Right lobe of liver (tissue), 6 donors: ENCODE measurements at regions not wholly inside any gene's neighbourhood (a gene's known extent, or its start where the extent isn't known, plus 50 kb on each side); places are given as distances from the start of the nearest gene placed in this dataset.
A peak's percentile ranks its signal among the peaks of the same experiment; 100 is the strongest.
"Not testable (repeated sequence)": the region's sequence is repeated elsewhere in the genome, so short reads cannot be mapped to it uniquely, and the experiment has no call there.

Source experiments
- ATAC-seq, 4 donors: fragments of 200-7000 bp; cut with Tn5 transposase; one replicate each; pipeline ENCODE4 v1.9.1; 2020; ENCODE audit warnings: mild to moderate bottlenecking in 4 of 4, moderate library complexity in 4 of 4
- DNase-seq, 3 donors: peaks; one replicate each; pipeline ENCODE4 v3.0.0-alpha.2; 2020
- H3K27ac ChIP-seq, 3 donors: fragments of 200-600 bp; one replicate each; pipeline ENCODE4 v1.8.0; 2022
- H3K27me3 ChIP-seq, 2 donors: fragments of 200-600 bp; one replicate each; pipeline ENCODE4 v1.8.0; 2022
- H3K36me3 ChIP-seq, 4 donors: fragments of 200-600 bp; sonication (generic) in 1 of 4; one replicate each; pipeline versions ENCODE4 v1.5.1 to v1.8.0; 2017 to 2022; ENCODE audit warnings: control low read depth in 1 of 4
- H3K4me1 ChIP-seq, 4 donors: fragments of 200-600 bp; sonication (generic) in 1 of 4; one replicate each; pipeline versions ENCODE4 v1.5.1 to v1.8.0; 2017 to 2022; ENCODE audit warnings: control low read depth in 1 of 4
- H3K4me3 ChIP-seq, 3 donors: fragments of 200-600 bp; one replicate each; pipeline ENCODE4 v1.8.0; 2022
- H3K9me3 ChIP-seq, 4 donors: fragments of 200-600 bp; sonication (generic) in 1 of 4; one replicate each; pipeline versions ENCODE4 v1.5.1 to v1.8.0; 2017 to 2022; ENCODE audit warnings: control low read depth in 1 of 4
- POLR2A ChIP-seq: fragments of 450-650 bp; IDR thresholded peaks from one replicate; pipeline ENCODE4 v1.6.1; 2017; ENCODE audit warnings: antibody characterized with exemption, mild to moderate bottlenecking
- WGBS: methylation state at CpG from one replicate; pipeline ENCODE4 v1.1.6; 2018; ENCODE audit warnings: low coverage, low lambda C conversion rate; ENCODE audit not compliant: insufficient coverage; ENCODE audit errors: missing lambda C conversion rate; 5-methylcytosine and 5-hydroxymethylcytosine counted together
- intact Hi-C, 2 donors: fragments of 100-400 bp; cut with DNase I; formaldehyde crosslinking; loops; one replicate each; pipeline versions ENCODE4 v1.11.2 to v1.14.1; 2022
- TF ChIP-seq, protein P1 (sequence below), 4 donors: fragments of 200-600 bp in 3 of 4; fragments of 450-650 bp in 1 of 4; IDR thresholded peaks; one replicate each; pipeline versions ENCODE4 v1.5.1 to v1.8.0; 2016 to 2022; ENCODE audit warnings: antibody characterized with exemption in 4 of 4, mild to moderate bottlenecking in 2 of 4
- donor health status: DM: no; HTN: yes; CAD: no.
- donor health status: DM: no; HTN: no; CAD: no.
- donor health status: DM: no; HTN: no; CAD: no.
- donor health status: DM: no; HTN: yes; CAD: no.
- donor health status: DM: no; HTN: yes; CAD: no.

- H3K4me1 ChIP-seq: peaks cover 0 to 39% (median 16%) of the 10 kb centered on the region in 4 donors
- H3K9me3 ChIP-seq: no peaks in the 10 kb centered on the region
- H3K27ac ChIP-seq: no peak overlapping the region
- DNase-seq: no peak
- H3K27me3 ChIP-seq: no peaks in the 10 kb centered on the region
- no peak overlapping the region for H3K4me3 ChIP-seq
- H3K36me3 ChIP-seq: no peaks in the 10 kb centered on the region
- TF ChIP-seq POLR2A: no peak
- TF ChIP-seq, protein P1, sequence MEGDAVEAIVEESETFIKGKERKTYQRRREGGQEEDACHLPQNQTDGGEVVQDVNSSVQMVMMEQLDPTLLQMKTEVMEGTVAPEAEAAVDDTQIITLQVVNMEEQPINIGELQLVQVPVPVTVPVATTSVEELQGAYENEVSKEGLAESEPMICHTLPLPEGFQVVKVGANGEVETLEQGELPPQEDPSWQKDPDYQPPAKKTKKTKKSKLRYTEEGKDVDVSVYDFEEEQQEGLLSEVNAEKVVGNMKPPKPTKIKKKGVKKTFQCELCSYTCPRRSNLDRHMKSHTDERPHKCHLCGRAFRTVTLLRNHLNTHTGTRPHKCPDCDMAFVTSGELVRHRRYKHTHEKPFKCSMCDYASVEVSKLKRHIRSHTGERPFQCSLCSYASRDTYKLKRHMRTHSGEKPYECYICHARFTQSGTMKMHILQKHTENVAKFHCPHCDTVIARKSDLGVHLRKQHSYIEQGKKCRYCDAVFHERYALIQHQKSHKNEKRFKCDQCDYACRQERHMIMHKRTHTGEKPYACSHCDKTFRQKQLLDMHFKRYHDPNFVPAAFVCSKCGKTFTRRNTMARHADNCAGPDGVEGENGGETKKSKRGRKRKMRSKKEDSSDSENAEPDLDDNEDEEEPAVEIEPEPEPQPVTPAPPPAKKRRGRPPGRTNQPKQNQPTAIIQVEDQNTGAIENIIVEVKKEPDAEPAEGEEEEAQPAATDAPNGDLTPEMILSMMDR (IDR thresholded peaks at IDR 0.05): no peak
- ATAC-seq: peak; percentile 39 to 63 (median 48)
- WGBS: 39% methylated on average over 3 of the region's 3 CpGs
- intact Hi-C loops: no loop called here
Observed at GRCh38 chr11:115610908-115611307, 106.7 kb upstream of the CADM1 start.

DNA sequence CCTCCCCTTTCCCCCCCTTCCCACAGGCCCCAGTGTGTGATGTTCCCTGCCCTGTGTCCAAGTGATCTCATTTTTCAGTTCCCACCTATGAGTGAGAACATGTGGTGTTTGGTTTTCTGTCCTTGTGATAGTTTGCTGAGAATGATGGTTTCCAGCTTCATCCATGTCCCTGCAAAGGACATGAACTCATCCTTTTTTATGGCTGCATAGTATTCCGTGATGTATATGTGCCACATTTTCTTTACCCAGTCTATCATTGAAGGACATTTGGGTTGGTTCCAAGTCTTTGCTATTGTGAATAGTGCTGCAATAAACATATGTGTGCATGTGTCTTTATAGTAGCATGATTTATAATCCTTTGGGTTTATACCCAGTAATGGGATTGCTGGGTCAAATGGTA is 106.0 kb upstream of the CADM1 start:
- WGBS: 100% methylated on average over 1 of the region's 1 CpG

GRCh38 chr11:115608976-115609375 is 104.8 kb upstream of the CADM1 start:
- WGBS: 93% methylated on average over 3 of the region's 6 CpGs
- no peaks in the 10 kb centered on the region for H3K27me3 ChIP-seq
- intact Hi-C loops: no loop called here
- no peak overlapping the region for H3K27ac ChIP-seq
- H3K4me1 ChIP-seq: peaks cover 0 to 42% (median 16%) of the 10 kb centered on the region in 4 donors
- no peak for ATAC-seq
- no peaks in the 10 kb centered on the region for H3K36me3 ChIP-seq
- no peak overlapping the region for H3K4me3 ChIP-seq
- DNase-seq: no peak
- H3K9me3 ChIP-seq: no peaks in the 10 kb centered on the region
- TF ChIP-seq, protein P1 (IDR thresholded peaks at IDR 0.05): no peak
- no peak for TF ChIP-seq POLR2A

More for the DNA sequence above, 106.0 kb upstream of the CADM1 start:
- DNase-seq, ATAC-seq, intact Hi-C loops, H3K4me3 ChIP-seq, H3K27ac ChIP-seq, H3K27me3 ChIP-seq, H3K9me3 ChIP-seq, H3K36me3 ChIP-seq: not testable (repeated sequence)
- peaks cover 0 to 42% (median 16%) of the 10 kb centered on the region in 4 donors for H3K4me1 ChIP-seq

- no peak for DNase-seq
- 73% methylated on average over 5 of the region's 13 CpGs for WGBS
- ATAC-seq: peak in 1 of 4 donors; percentile 50
- H3K9me3 ChIP-seq: no peaks in the 10 kb centered on the region
- H3K4me1 ChIP-seq: peaks cover 0 to 42% (median 16%) of the 10 kb centered on the region in 4 donors
- H3K4me3 ChIP-seq: no peak overlapping the region
- intact Hi-C loops: no loop called here
- H3K27me3 ChIP-seq: no peaks in the 10 kb centered on the region
- TF ChIP-seq POLR2A: no peak
- TF ChIP-seq, protein P1 (IDR thresholded peaks at IDR 0.05): no peak
- no peak overlapping the region for H3K27ac ChIP-seq
- H3K36me3 ChIP-seq: no peaks in the 10 kb centered on the region
Observed at GRCh38 chr11:115607621-115608221, 103.5 kb upstream of the CADM1 start.

DNA sequence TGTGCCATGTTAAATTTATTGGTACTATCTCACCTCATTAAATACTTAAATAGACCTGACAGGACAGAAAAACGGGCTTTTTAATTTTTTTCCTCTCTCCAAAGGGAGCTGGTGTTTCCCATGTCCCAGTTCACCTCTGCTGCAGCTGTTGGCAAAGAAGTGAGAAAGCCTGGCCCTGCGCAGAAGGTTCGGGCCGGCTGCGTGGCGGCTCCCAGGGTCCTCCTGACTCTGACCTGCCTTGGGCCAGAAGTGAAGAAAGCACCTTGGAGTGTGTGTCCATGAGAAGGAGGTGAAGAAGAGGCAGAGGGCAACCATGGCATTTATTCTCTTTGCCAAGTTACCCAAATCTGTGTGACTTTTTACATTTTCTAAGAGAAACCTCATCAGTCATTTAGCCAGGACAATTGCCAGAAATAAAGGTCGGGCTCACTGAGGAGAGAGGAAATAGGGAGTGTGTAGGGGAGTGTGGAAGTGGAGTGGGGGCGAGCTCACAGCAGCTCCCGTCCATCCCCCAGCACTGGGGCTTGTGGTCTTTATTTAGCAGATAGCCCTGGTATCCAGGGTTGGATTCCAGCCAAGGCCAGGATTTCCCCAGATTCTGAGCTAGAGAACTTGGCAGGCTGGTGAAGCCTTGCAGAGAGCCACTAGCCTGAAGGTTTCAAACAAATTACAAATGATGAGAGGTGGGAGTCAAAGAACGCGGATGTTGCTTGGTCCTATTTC is 102.4 kb upstream of the CADM1 start:
- TF ChIP-seq POLR2A: no peak
- TF ChIP-seq, protein P1 (IDR thresholded peaks at IDR 0.05): no peak
- no peak overlapping the region for H3K27ac ChIP-seq
- no peak overlapping the region for H3K4me3 ChIP-seq
- peak in 2 of 3 donors; percentile 62 to 73 for DNase-seq
- H3K36me3 ChIP-seq: no peaks in the 10 kb centered on the region
- no peaks in the 10 kb centered on the region for H3K9me3 ChIP-seq
- intact Hi-C loops: no loop called here
- ATAC-seq: peak; percentile 47 to 69 (median 64)
- no peaks in the 10 kb centered on the region for H3K27me3 ChIP-seq
- 21% methylated on average over 11 of the region's 11 CpGs for WGBS
- peaks cover 0 to 33% (median 12%) of the 10 kb centered on the region in 4 donors for H3K4me1 ChIP-seq
